SK-N-SH (cell line): ENCODE measurements at regions not wholly inside any gene's neighbourhood (a gene's known extent, or its start where the extent isn't known, plus 50 kb on each side); places are given as distances from the start of the nearest gene placed in this dataset.

ENCODE experiments used
- CTCF ChIA-PET: fragments of 300-600, 350-600 bp; formaldehyde crosslinking; extraction: SDS; loops from one replicate; lab custom pipeline; 2021; lab: Yijun Ruan, JAX
- POLR2A ChIA-PET: fragments of 350-600 bp; sonication (Branson Sonifier 250); formaldehyde crosslinking; extraction: SDS; loops from one replicate; lab custom pipeline; 2020; ENCODE audit warnings: antibody characterized with exemption, inconsistent platforms; lab: Yijun Ruan, JAX
- DNase-seq: peaks from one replicate; pipeline ENCODE4 v3.0.0; 2012
- H2AFZ ChIP-seq: fragments of 200-600 bp; sonication (generic); 2 replicates; pipeline ENCODE4 v1.8.1; 2016; ENCODE audit warnings: antibody characterized with exemption, mild to moderate bottlenecking, low read depth
- H3F3A ChIP-seq: fragments of 200-600 bp; sonication (generic); replicated peaks from 2 replicates; pipeline ENCODE3; 2016; ENCODE audit warnings: antibody characterized with exemption, mild to moderate bottlenecking; ENCODE audit not compliant: insufficient read depth
- H3K27ac ChIP-seq, 2 experiments: fragments of 200-500 bp in 1 of 2; fragments of 200-600 bp in 1 of 2; sonication (Bioruptor generic) in 1 of 2; sonication (generic), shearing (Covaris generic) in 1 of 2; 2 replicates each; pipeline versions ENCODE4 v1.5.1 to v1.6.1; 2014 to 2016; ENCODE audit warnings: low read depth in 2 of 2, inconsistent platforms in 1 of 2, low read length in 1 of 2, mild to moderate bottlenecking in 1 of 2, mixed read lengths in 1 of 2
- H3K27me3 ChIP-seq: fragments of 200-600 bp; sonication (generic), shearing (Covaris generic); 2 replicates; pipeline ENCODE4 v1.6.1; 2016; ENCODE audit warnings: mixed run types; ENCODE audit not compliant: insufficient read depth
- H3K36me3 ChIP-seq, 2 experiments: fragments of 200-500 bp in 1 of 2; fragments of 200-600 bp in 1 of 2; sonication (Bioruptor generic) in 1 of 2; sonication (generic) in 1 of 2; replicated peaks in 1 of 2; 2 replicates each; pipeline versions ENCODE3 to v1.5.1; 2014 to 2016; ENCODE audit warnings: low read length in 1 of 2, mild to moderate bottlenecking in 1 of 2; ENCODE audit not compliant: insufficient read depth in 2 of 2, control insufficient read depth in 1 of 2
- H3K4me1 ChIP-seq, 2 experiments: fragments of 200-500 bp in 1 of 2; fragments of 200-600 bp in 1 of 2; sonication (Bioruptor generic) in 1 of 2; sonication (generic), shearing (Covaris generic) in 1 of 2; 2 replicates each; pipeline versions ENCODE4 v1.5.1 to v1.6.1; 2014 to 2016; ENCODE audit warnings: low read depth in 1 of 2, low read length in 1 of 2, mixed run types in 1 of 2; ENCODE audit not compliant: insufficient read depth in 2 of 2, control insufficient read depth in 1 of 2
- H3K4me2 ChIP-seq: fragments of 200-600 bp; sonication (generic), shearing (Covaris generic); 2 replicates; pipeline ENCODE4 v1.6.1; 2017; ENCODE audit warnings: mixed run types
- H3K4me3 ChIP-seq, 2 experiments: fragments of 200-500 bp in 1 of 2; fragments of 200-600 bp in 1 of 2; sonication (Bioruptor generic) in 1 of 2; sonication (generic), shearing (Covaris generic) in 1 of 2; 2 replicates each; pipeline versions ENCODE4 v1.5.1 to v1.8.1; 2014 to 2016; ENCODE audit warnings: low read depth in 2 of 2, inconsistent platforms in 1 of 2, low read length in 1 of 2, mild to moderate bottlenecking in 1 of 2, mixed read lengths in 1 of 2, moderate library complexity in 1 of 2
- H3K79me2 ChIP-seq: fragments of 200-600 bp; sonication (generic); 2 replicates; pipeline ENCODE4 v1.8.1; 2017; ENCODE audit warnings: mild to moderate bottlenecking; ENCODE audit not compliant: insufficient read depth
- H3K9ac ChIP-seq: fragments of 200-600 bp; sonication (generic); 2 replicates; pipeline ENCODE4 v1.6.1; 2017; ENCODE audit warnings: mixed run types
- H3K9me2 ChIP-seq: fragments of 200-600 bp; sonication (generic); 2 replicates; pipeline ENCODE4 v1.6.1; 2017; ENCODE audit warnings: mixed run types
- H3K9me3 ChIP-seq: fragments of 200-600 bp; sonication (generic); 2 replicates; pipeline ENCODE4 v1.6.1; 2017; ENCODE audit warnings: mixed run types, mild to moderate bottlenecking, moderate library complexity
- H4K20me1 ChIP-seq: fragments of 200-600 bp; sonication (generic); 2 replicates; pipeline ENCODE4 v1.6.1; 2017; ENCODE audit warnings: mild to moderate bottlenecking, mixed run types; ENCODE audit not compliant: insufficient read depth
- CHD2 ChIP-seq: fragments of 150-350 bp; IDR thresholded peaks from 2 replicates; pipeline ENCODE4 v1.6.1; 2018; ENCODE audit warnings: low read length; ENCODE audit not compliant: partially characterized antibody
- EP300 ChIP-seq, 2 experiments: IDR thresholded peaks; 2 replicates each; pipeline versions ENCODE4 v1.4.0 to v1.6.1; 2012; ENCODE audit warnings: borderline replicate concordance in 1 of 2, low read depth in 1 of 2, low read length in 1 of 2
- FOXJ3 ChIP-seq: sonication (generic); formaldehyde crosslinking; IDR thresholded peaks from 2 replicates; pipeline ENCODE4 v1.5.1; 2020; ENCODE audit warnings: mild to moderate bottlenecking, missing genetic modification reagents
- FOXM1 ChIP-seq: IDR thresholded peaks from 2 replicates; pipeline ENCODE4 v1.4.0; 2012; ENCODE audit warnings: low read depth, mild to moderate bottlenecking
- GATA2 ChIP-seq: sonication (generic); formaldehyde crosslinking; IDR thresholded peaks from 2 replicates; pipeline ENCODE4 v1.5.0; 2020; ENCODE audit warnings: mild to moderate bottlenecking, missing genetic modification reagents
- IRF3 ChIP-seq: fragments of 150-350 bp; IDR thresholded peaks from 2 replicates; pipeline ENCODE4 v1.6.1; 2016; ENCODE audit warnings: mild to moderate bottlenecking, low read depth, low read length
- MAX ChIP-seq: IDR thresholded peaks from 2 replicates; pipeline ENCODE4 v1.4.0; 2012; ENCODE audit warnings: low read depth
- MEF2A ChIP-seq: IDR thresholded peaks from 2 replicates; pipeline ENCODE4 v1.4.0; 2012; ENCODE audit warnings: low read depth, borderline replicate concordance
- MXI1 ChIP-seq: IDR thresholded peaks from 2 replicates; pipeline ENCODE4 v1.6.1; 2012; ENCODE audit warnings: mild to moderate bottlenecking, low read depth, low read length, improper control_type of control experiment
- PBX3 ChIP-seq: IDR thresholded peaks from 2 replicates; pipeline ENCODE4; 2012
- POLR2AphosphoS5 ChIP-seq: IDR thresholded peaks from 2 replicates; pipeline ENCODE4 v1.6.1; 2012; ENCODE audit warnings: low read depth, low read length
- RAD21 ChIP-seq: IDR thresholded peaks from 2 replicates; pipeline ENCODE4 v1.6.1; 2012; ENCODE audit warnings: mild to moderate bottlenecking, low read length
- RCOR1 ChIP-seq: fragments of 150-350 bp; IDR thresholded peaks from 2 replicates; pipeline ENCODE4 v1.6.1; 2017; ENCODE audit warnings: antibody characterized with exemption, low read length
- RFX5 ChIP-seq: IDR thresholded peaks from 2 replicates; pipeline ENCODE4 v1.6.1; 2012; ENCODE audit warnings: mild to moderate bottlenecking, improper control_type of control experiment, low read length
- SMC3 ChIP-seq: IDR thresholded peaks from 2 replicates; pipeline ENCODE4 v1.6.1; 2012; ENCODE audit warnings: low read depth, low read length, improper control_type of control experiment
- TAF1 ChIP-seq: IDR thresholded peaks from 2 replicates; pipeline ENCODE4 v1.6.1; 2012; ENCODE audit warnings: low read depth, mild to moderate bottlenecking, low read length, moderate library complexity, borderline replicate concordance
- TCF12 ChIP-seq: IDR thresholded peaks from 2 replicates; pipeline ENCODE4 v1.4.0; 2012
- TEAD4 ChIP-seq: IDR thresholded peaks from 2 replicates; pipeline ENCODE4 v1.4.0; 2012; ENCODE audit warnings: mild to moderate bottlenecking, borderline replicate concordance; ENCODE audit not compliant: insufficient read depth
- WGBS: methylation state at CpG from one replicate; pipeline ENCODE4 v1.1.6; 2017; ENCODE audit warnings: low lambda C conversion rate; 5-methylcytosine and 5-hydroxymethylcytosine counted together

- Histone ChIP-seq H4K20me1 (no peaks in the 10 kb centered on the region), H2AFZ (no peak overlapping the region), H3K27ac (no peak overlapping the region), H3K9ac (no peak overlapping the region), H3K4me2 (no peak overlapping the region), H3K79me2 (no peaks in the 10 kb centered on the region), H3K9me3 (no peaks in the 10 kb centered on the region), H3K27me3 (no peaks in the 10 kb centered on the region), H3K4me1 (peaks cover 2 to 22% of the 10 kb centered on the region in 2 experiments; a peak in 2 of 4 replicates), H3K36me3 (no peaks in the 10 kb centered on the region), H3K4me3 (no peak overlapping the region), H3F3A (peaks cover 2% of the 10 kb centered on the region), H3K9me2 (no peaks in the 10 kb centered on the region)
- TF ChIP-seq EP300 (IDR thresholded peaks at IDR 0.05; ENCODE audit: borderline replicate concordance in 1 of 2, low read depth in 1 of 2, low read length in 1 of 2): no peak
- TF ChIP-seq IRF3: no peak
- no peak for TF ChIP-seq SMC3
- no peak for TF ChIP-seq TCF12
- TF ChIP-seq GATA2 (CRISPR knock-in tag): no peak
- DNase-seq: no peak
- CTCF ChIA-PET: no interaction called here
- POLR2A ChIA-PET: no interaction called here
Observed at GRCh38 chr5:65081071-65081470, 312.3 kb downstream of the CWC27 start.

GRCh38 chr5:65084795-65085515 lies 316.2 kb downstream of the CWC27 start:
- Histone ChIP-seq H3K4me2 (no peak overlapping the region), H3K27ac (no peak overlapping the region), H3K4me1 (peaks cover 0 to 2% of the 10 kb centered on the region in 2 experiments; a peak in 2 of 4 replicates), H3K9me3 (no peaks in the 10 kb centered on the region), H3K9ac (no peak overlapping the region), H4K20me1 (no peaks in the 10 kb centered on the region), H3F3A (no peaks in the 10 kb centered on the region), H3K4me3 (no peak overlapping the region), H3K79me2 (no peaks in the 10 kb centered on the region), H3K9me2 (no peaks in the 10 kb centered on the region), H2AFZ (no peak overlapping the region), H3K27me3 (no peaks in the 10 kb centered on the region), H3K36me3 (no peaks in the 10 kb centered on the region)
- ChIA-PET CTCF (interaction anchor here (0.6 to 1.1 kb wide), 2 partner anchors 13 to 399 kb away, joined by 3 to 4 read pairs; no protein-coding TSS in a partner anchor), POLR2A (no interaction called here)
- TF ChIP-seq MEF2A (no peak), FOXM1 (no peak), RAD21 (no peak), IRF3 (no peak), FOXJ3 (no peak), TCF12 (no peak), PBX3 (no peak), POLR2AphosphoS5 (no peak), RCOR1 (no peak), MXI1 (no peak), CHD2 (no peak), MAX (no peak), TAF1 (no peak), EP300 (IDR thresholded peaks at IDR 0.05; ENCODE audit: borderline replicate concordance in 1 of 2, low read depth in 1 of 2, low read length in 1 of 2) (no peak), RFX5 (no peak), SMC3 (no peak), TEAD4 (no peak)
- no peak for DNase-seq
- WGBS: 94% methylated on average over 3 of the region's 3 CpGs
